ENCODE measurements at regions not wholly inside any gene's neighbourhood (a gene's known extent, or its start where the extent isn't known, plus 50 kb on each side); places are given as distances from the start of the nearest gene placed in this dataset.
"Not testable (repeated sequence)": the region's sequence is repeated elsewhere in the genome, so short reads cannot be mapped to it uniquely, and the experiment has no call there.

GRCh38 chr2:185667452-185667851, 71.2 kb upstream of the FSIP2 start:
- no peak for DNase-seq

- no peak for DNase-seq
These were observed 69.9 kb upstream of the FSIP2 start for GRCh38 chr2:185668710-185669109.

GRCh38 chr2:185674232-185674631, 64.4 kb upstream of the FSIP2 start:
- DNase-seq: no peak

DNA sequence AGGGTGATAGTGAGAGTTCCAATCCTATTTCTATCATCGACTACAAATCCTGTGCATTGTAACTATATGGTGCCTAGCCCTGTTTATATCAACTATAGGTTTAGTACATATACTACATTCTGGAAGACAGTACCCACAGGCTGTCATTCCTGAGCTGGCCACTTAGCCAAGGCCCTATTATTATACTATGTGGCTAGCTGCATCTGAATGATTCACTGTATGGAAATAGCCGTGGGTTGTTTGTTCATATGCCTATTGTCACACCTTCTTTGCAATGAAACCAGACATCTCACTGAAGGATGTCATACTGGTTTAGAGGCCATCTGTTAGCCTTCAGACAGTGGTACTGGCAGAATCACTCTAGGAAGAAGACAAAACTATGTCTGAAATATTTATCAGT, 62.3 kb upstream of the FSIP2 start:
- DNase-seq: no peak

GRCh38 chr2:185687001-185687400, 51.6 kb upstream of the FSIP2 start:
- not testable (repeated sequence) for DNase-seq

DNA sequence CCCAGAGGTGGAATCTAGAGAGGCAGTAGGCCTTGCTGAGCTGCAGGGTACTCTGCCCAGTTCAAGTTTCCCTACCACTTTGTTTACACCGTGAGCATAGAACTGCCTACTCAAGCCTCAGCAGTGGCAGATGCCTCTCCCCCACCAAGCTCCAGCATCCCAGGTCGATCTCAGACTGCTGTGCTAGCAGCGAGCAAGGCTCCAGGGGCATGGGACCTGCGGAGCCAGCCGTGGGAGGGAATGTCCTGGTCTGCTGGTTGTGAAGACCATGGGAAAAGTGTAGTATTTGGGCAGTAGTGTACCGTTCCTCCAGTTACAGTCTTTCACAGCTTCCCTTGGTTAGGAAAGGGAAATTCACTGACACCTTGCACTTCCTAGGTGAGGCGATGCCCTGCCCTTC, 50.6 kb upstream of the FSIP2 start:
- no peak for DNase-seq
